WTC11 (cell line): ENCODE measurements at regions not wholly inside any gene's neighbourhood (a gene's known extent, or its start where the extent isn't known, plus 50 kb on each side); places are given as distances from the start of the nearest gene placed in this dataset.

ENCODE experiments used
- ATAC-seq: fragments of 200-7000 bp; cut with Tn5 transposase; 2 replicates; pipeline ENCODE4 v1.10.0; 2021; ENCODE audit warnings: mild to moderate bottlenecking, moderate library complexity
- CTCF ChIA-PET: fragments of 300-600 bp; sonication (Branson Sonifier 250); formaldehyde crosslinking; loops from one replicate; lab custom pipeline; 2021; ENCODE audit warnings: antibody characterized with exemption; lab: Charles Lee
- POLR2A ChIA-PET: fragments of 350-600 bp; sonication (Branson Sonifier 250); formaldehyde crosslinking; loops from one replicate; lab custom pipeline; 2021; ENCODE audit warnings: antibody characterized with exemption; lab: Charles Lee
- DNase-seq: peaks from one replicate; pipeline ENCODE4 v3.0.0; 2021; ENCODE audit warnings: low spot score
- H3K27ac Mint-ChIP-seq: 2 replicates; pipeline ENCODE4 v1.8.0; 2021; ENCODE audit warnings: mixed read lengths
- H3K27me3 Mint-ChIP-seq: 2 replicates; pipeline ENCODE4 v1.8.0; 2021; ENCODE audit warnings: low read depth, mild to moderate bottlenecking, moderate library complexity, mixed read lengths
- H3K36me3 Mint-ChIP-seq: 2 replicates; pipeline ENCODE4 v1.8.0; 2021; ENCODE audit warnings: mixed read lengths
- H3K4me1 Mint-ChIP-seq: 2 replicates; pipeline ENCODE4 v1.8.0; 2022; ENCODE audit warnings: mixed read lengths
- H3K4me3 Mint-ChIP-seq: 2 replicates; pipeline ENCODE4 v1.8.0; 2021; ENCODE audit warnings: mild to moderate bottlenecking, moderate library complexity, mixed read lengths
- H3K9me3 Mint-ChIP-seq: 2 replicates; pipeline ENCODE4 v1.8.0; 2021; ENCODE audit warnings: mixed read lengths
- CREB1 ChIP-seq: sonication (generic); formaldehyde crosslinking; IDR thresholded peaks from 2 replicates; pipeline ENCODE4 v1.8.0; 2023; ENCODE audit warnings: mild to moderate bottlenecking, missing genetic modification reagents
- ESRRA ChIP-seq: sonication (generic); formaldehyde crosslinking; IDR thresholded peaks from 2 replicates; pipeline ENCODE4 v1.8.1; 2022; ENCODE audit warnings: mild to moderate bottlenecking, missing genetic modification reagents, borderline replicate concordance
- IRF2 ChIP-seq: sonication (generic); formaldehyde crosslinking; IDR thresholded peaks from 2 replicates; pipeline ENCODE4 v1.8.0; 2022; ENCODE audit warnings: low read depth, missing genetic modification reagents, borderline replicate concordance
- JUN ChIP-seq: sonication (generic); formaldehyde crosslinking; IDR thresholded peaks from 2 replicates; pipeline ENCODE4 v1.8.0; 2023; ENCODE audit warnings: mild to moderate bottlenecking, missing genetic modification reagents
- NFE2L1 ChIP-seq: sonication (generic); formaldehyde crosslinking; IDR thresholded peaks from 2 replicates; pipeline ENCODE4 v1.8.1; 2023; ENCODE audit warnings: missing genetic modification reagents
- NR3C1 ChIP-seq: sonication (generic); formaldehyde crosslinking; conservative IDR thresholded peaks from 2 replicates; pipeline ENCODE4 v1.8.1; 2023; ENCODE audit warnings: low read depth, mild to moderate bottlenecking, missing genetic modification reagents
- OVOL2 ChIP-seq: fragments of 250-450 bp; sonication (Bioruptor Pico); IDR thresholded peaks from 2 replicates; pipeline ENCODE4 v1.9.0; 2021; ENCODE audit warnings: mild to moderate bottlenecking, borderline replicate concordance
- TEAD1 ChIP-seq: sonication (generic); formaldehyde crosslinking; IDR thresholded peaks from 2 replicates; pipeline ENCODE4 v1.8.0; 2022; ENCODE audit warnings: mild to moderate bottlenecking, missing genetic modification reagents
- TEAD4 ChIP-seq: sonication (generic); formaldehyde crosslinking; IDR thresholded peaks from 2 replicates; pipeline ENCODE4 v1.8.0; 2022; ENCODE audit warnings: mild to moderate bottlenecking, missing genetic modification reagents
- TP53 ChIP-seq: sonication (generic); formaldehyde crosslinking; IDR thresholded peaks from 2 replicates; pipeline ENCODE4 v1.8.1; 2023; ENCODE audit warnings: mild to moderate bottlenecking, missing genetic modification reagents
- TF ChIP-seq, protein P1 (sequence below): sonication (generic); formaldehyde crosslinking; IDR thresholded peaks from 2 replicates; pipeline ENCODE4 v1.8.0; 2022; ENCODE audit warnings: mild to moderate bottlenecking, missing genetic modification reagents
- TF ChIP-seq, protein P2 (sequence below): sonication (generic); formaldehyde crosslinking; conservative IDR thresholded peaks from 2 replicates; pipeline ENCODE4 v1.8.1; 2022; ENCODE audit warnings: mild to moderate bottlenecking, missing genetic modification reagents
- TF ChIP-seq, protein P3 (sequence below): sonication (generic); formaldehyde crosslinking; IDR thresholded peaks from 2 replicates; pipeline ENCODE4 v1.8.0; 2022; ENCODE audit warnings: mild to moderate bottlenecking, missing genetic modification reagents
- TF ChIP-seq, protein P4 (sequence below): sonication (generic); formaldehyde crosslinking; IDR thresholded peaks from 2 replicates; pipeline ENCODE4 v1.8.0; 2023; ENCODE audit warnings: mild to moderate bottlenecking, missing genetic modification reagents
- TF ChIP-seq, protein P5 (sequence below): fragments of 250-450 bp; sonication (Bioruptor Pico); IDR thresholded peaks from 2 replicates; pipeline ENCODE4 v1.8.0; 2021; ENCODE audit warnings: mild to moderate bottlenecking
- TF ChIP-seq, protein P6 (sequence below): sonication (generic); formaldehyde crosslinking; IDR thresholded peaks from 2 replicates; pipeline ENCODE4 v1.8.1; 2023; ENCODE audit warnings: mild to moderate bottlenecking, missing genetic modification reagents, moderate library complexity
- TF ChIP-seq, protein P7 (sequence below): sonication (generic); formaldehyde crosslinking; conservative IDR thresholded peaks from 2 replicates; pipeline ENCODE4 v1.8.1; 2023; ENCODE audit warnings: mild to moderate bottlenecking, low read depth, missing genetic modification reagents, moderate library complexity
- TF ChIP-seq, protein P8 (sequence below): sonication (generic); formaldehyde crosslinking; IDR thresholded peaks from 2 replicates; pipeline ENCODE4 v1.8.1; 2022; ENCODE audit warnings: missing genetic modification reagents, borderline replicate concordance

DNA sequence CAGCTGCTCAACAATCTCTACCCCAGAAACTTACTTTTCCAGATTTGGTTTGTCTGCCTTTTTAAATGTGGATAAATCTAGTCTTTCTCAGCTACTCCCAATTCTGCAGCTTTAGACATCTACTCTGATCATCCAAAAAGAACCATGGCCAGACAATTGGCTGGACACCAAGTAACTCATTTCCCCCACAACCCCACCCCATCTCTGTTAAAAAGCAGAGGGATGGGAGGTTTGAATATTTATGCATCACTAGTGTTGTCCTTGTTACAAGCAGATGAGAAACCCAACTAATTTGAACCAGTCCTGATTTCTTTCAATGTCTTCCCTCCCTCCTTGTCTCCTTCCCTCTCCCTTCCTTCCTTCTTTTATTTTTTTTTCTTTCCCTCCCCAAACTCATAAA is 391.9 kb downstream of the GALC start:
- CTCF ChIA-PET = no interaction called here

More for the DNA sequence above, 391.9 kb downstream of the GALC start:
- H3K36me3 Mint-ChIP-seq = peaks cover 32% of the 10 kb centered on the region
- H3K4me1 Mint-ChIP-seq = no peaks in the 10 kb centered on the region
- ATAC-seq = no peak
- no peak for DNase-seq
- no peak overlapping the region for H3K4me3 Mint-ChIP-seq
- TF ChIP-seq NR3C1 (CRISPR knock-in tag) = no peak
- TF ChIP-seq IRF2 (CRISPR knock-in tag) = no peak
- TF ChIP-seq CREB1 (CRISPR knock-in tag) = no peak
- no peak for TF ChIP-seq NFE2L1 (CRISPR knock-in tag)
- no peak for TF ChIP-seq JUN (CRISPR knock-in tag)
- no peak for TF ChIP-seq OVOL2 (CRISPR knock-in tag)
- TF ChIP-seq, protein P1, sequence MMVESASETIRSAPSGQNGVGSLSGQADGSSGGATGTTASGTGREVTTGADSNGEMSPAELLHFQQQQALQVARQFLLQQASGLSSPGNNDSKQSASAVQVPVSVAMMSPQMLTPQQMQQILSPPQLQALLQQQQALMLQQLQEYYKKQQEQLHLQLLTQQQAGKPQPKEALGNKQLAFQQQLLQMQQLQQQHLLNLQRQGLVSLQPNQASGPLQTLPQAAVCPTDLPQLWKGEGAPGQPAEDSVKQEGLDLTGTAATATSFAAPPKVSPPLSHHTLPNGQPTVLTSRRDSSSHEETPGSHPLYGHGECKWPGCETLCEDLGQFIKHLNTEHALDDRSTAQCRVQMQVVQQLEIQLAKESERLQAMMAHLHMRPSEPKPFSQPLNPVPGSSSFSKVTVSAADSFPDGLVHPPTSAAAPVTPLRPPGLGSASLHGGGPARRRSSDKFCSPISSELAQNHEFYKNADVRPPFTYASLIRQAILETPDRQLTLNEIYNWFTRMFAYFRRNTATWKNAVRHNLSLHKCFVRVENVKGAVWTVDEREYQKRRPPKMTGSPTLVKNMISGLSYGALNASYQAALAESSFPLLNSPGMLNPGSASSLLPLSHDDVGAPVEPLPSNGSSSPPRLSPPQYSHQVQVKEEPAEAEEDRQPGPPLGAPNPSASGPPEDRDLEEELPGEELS (CRISPR knock-in tag) = no peak
- TF ChIP-seq, protein P2, sequence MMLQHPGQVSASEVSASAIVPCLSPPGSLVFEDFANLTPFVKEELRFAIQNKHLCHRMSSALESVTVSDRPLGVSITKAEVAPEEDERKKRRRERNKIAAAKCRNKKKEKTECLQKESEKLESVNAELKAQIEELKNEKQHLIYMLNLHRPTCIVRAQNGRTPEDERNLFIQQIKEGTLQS = no peak
- TF ChIP-seq, protein P3, sequence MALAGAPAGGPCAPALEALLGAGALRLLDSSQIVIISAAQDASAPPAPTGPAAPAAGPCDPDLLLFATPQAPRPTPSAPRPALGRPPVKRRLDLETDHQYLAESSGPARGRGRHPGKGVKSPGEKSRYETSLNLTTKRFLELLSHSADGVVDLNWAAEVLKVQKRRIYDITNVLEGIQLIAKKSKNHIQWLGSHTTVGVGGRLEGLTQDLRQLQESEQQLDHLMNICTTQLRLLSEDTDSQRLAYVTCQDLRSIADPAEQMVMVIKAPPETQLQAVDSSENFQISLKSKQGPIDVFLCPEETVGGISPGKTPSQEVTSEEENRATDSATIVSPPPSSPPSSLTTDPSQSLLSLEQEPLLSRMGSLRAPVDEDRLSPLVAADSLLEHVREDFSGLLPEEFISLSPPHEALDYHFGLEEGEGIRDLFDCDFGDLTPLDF (CRISPR knock-in tag) = no peak
- TF ChIP-seq, protein P4, sequence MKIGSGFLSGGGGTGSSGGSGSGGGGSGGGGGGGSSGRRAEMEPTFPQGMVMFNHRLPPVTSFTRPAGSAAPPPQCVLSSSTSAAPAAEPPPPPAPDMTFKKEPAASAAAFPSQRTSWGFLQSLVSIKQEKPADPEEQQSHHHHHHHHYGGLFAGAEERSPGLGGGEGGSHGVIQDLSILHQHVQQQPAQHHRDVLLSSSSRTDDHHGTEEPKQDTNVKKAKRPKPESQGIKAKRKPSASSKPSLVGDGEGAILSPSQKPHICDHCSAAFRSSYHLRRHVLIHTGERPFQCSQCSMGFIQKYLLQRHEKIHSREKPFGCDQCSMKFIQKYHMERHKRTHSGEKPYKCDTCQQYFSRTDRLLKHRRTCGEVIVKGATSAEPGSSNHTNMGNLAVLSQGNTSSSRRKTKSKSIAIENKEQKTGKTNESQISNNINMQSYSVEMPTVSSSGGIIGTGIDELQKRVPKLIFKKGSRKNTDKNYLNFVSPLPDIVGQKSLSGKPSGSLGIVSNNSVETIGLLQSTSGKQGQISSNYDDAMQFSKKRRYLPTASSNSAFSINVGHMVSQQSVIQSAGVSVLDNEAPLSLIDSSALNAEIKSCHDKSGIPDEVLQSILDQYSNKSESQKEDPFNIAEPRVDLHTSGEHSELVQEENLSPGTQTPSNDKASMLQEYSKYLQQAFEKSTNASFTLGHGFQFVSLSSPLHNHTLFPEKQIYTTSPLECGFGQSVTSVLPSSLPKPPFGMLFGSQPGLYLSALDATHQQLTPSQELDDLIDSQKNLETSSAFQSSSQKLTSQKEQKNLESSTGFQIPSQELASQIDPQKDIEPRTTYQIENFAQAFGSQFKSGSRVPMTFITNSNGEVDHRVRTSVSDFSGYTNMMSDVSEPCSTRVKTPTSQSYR (CRISPR knock-in tag) = no peak
- TF ChIP-seq ESRRA (CRISPR knock-in tag) = no peak
- no peak for TF ChIP-seq TP53 (CRISPR knock-in tag)
- no peak for TF ChIP-seq TEAD1
- TF ChIP-seq, protein P5, sequence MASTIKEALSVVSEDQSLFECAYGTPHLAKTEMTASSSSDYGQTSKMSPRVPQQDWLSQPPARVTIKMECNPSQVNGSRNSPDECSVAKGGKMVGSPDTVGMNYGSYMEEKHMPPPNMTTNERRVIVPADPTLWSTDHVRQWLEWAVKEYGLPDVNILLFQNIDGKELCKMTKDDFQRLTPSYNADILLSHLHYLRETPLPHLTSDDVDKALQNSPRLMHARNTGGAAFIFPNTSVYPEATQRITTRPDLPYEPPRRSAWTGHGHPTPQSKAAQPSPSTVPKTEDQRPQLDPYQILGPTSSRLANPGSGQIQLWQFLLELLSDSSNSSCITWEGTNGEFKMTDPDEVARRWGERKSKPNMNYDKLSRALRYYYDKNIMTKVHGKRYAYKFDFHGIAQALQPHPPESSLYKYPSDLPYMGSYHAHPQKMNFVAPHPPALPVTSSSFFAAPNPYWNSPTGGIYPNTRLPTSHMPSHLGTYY (CRISPR knock-in tag) = no peak
- TF ChIP-seq, protein P6, sequence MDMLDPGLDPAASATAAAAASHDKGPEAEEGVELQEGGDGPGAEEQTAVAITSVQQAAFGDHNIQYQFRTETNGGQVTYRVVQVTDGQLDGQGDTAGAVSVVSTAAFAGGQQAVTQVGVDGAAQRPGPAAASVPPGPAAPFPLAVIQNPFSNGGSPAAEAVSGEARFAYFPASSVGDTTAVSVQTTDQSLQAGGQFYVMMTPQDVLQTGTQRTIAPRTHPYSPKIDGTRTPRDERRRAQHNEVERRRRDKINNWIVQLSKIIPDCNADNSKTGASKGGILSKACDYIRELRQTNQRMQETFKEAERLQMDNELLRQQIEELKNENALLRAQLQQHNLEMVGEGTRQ (CRISPR knock-in tag) = no peak
- TF ChIP-seq TEAD4 (CRISPR knock-in tag) = no peak
- TF ChIP-seq, protein P7, sequence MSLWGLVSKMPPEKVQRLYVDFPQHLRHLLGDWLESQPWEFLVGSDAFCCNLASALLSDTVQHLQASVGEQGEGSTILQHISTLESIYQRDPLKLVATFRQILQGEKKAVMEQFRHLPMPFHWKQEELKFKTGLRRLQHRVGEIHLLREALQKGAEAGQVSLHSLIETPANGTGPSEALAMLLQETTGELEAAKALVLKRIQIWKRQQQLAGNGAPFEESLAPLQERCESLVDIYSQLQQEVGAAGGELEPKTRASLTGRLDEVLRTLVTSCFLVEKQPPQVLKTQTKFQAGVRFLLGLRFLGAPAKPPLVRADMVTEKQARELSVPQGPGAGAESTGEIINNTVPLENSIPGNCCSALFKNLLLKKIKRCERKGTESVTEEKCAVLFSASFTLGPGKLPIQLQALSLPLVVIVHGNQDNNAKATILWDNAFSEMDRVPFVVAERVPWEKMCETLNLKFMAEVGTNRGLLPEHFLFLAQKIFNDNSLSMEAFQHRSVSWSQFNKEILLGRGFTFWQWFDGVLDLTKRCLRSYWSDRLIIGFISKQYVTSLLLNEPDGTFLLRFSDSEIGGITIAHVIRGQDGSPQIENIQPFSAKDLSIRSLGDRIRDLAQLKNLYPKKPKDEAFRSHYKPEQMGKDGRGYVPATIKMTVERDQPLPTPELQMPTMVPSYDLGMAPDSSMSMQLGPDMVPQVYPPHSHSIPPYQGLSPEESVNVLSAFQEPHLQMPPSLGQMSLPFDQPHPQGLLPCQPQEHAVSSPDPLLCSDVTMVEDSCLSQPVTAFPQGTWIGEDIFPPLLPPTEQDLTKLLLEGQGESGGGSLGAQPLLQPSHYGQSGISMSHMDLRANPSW = no peak
- TF ChIP-seq, protein P8, sequence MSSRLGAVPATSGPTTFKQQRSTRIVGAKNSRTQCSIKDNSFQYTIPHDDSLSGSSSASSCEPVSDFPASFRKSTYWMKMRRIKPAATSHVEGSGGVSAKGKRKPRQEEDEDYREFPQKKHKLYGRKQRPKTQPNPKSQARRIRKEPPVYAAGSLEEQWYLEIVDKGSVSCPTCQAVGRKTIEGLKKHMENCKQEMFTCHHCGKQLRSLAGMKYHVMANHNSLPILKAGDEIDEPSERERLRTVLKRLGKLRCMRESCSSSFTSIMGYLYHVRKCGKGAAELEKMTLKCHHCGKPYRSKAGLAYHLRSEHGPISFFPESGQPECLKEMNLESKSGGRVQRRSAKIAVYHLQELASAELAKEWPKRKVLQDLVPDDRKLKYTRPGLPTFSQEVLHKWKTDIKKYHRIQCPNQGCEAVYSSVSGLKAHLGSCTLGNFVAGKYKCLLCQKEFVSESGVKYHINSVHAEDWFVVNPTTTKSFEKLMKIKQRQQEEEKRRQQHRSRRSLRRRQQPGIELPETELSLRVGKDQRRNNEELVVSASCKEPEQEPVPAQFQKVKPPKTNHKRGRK (CRISPR knock-in tag) = no peak
- H3K27ac Mint-ChIP-seq = no peak overlapping the region
- POLR2A ChIA-PET = no interaction called here
- peaks cover 85% of the 10 kb centered on the region for H3K9me3 Mint-ChIP-seq
- no peaks in the 10 kb centered on the region for H3K27me3 Mint-ChIP-seq
